ENCODE measurements at regions not wholly inside any gene's neighbourhood (a gene's known extent, or its start where the extent isn't known, plus 50 kb on each side); places are given as distances from the start of the nearest gene placed in this dataset.

GRCh38 chr13:64546371-64546770, 2683.8 kb downstream of the PCDH9 start:
- TF ChIP-seq FOXM1 (IDR thresholded peaks at IDR 0.05; ENCODE audit: borderline replicate concordance) = no peak
- TF ChIP-seq SUZ12 (IDR thresholded peaks at IDR 0.05) = no peak
- TF ChIP-seq, protein P1, sequence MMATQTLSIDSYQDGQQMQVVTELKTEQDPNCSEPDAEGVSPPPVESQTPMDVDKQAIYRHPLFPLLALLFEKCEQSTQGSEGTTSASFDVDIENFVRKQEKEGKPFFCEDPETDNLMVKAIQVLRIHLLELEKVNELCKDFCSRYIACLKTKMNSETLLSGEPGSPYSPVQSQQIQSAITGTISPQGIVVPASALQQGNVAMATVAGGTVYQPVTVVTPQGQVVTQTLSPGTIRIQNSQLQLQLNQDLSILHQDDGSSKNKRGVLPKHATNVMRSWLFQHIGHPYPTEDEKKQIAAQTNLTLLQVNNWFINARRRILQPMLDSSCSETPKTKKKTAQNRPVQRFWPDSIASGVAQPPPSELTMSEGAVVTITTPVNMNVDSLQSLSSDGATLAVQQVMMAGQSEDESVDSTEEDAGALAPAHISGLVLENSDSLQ (IDR thresholded peaks at IDR 0.05) = no peak
- no peak for TF ChIP-seq ARNT (IDR thresholded peaks at IDR 0.05)
- no peak for TF ChIP-seq SP1 (IDR thresholded peaks at IDR 0.05)

All from HEK293T (cell line).